Fibroblast of lung (primary cell): ENCODE measurements at regions not wholly inside any gene's neighbourhood (a gene's known extent, or its start where the extent isn't known, plus 50 kb on each side); places are given as distances from the start of the nearest gene placed in this dataset.
A peak's percentile ranks its signal among the peaks of the same experiment; 100 is the strongest.

Source experiments
- DNase-seq, 2 donors: peaks; one replicate each; pipeline versions ENCODE4 v3.0.0 to v3.0.0-alpha.2; 2010; ENCODE audit warnings: low read depth in 2 of 2
- H2AFZ ChIP-seq: 2 replicates; pipeline ENCODE4 v1.5.1; 2012; ENCODE audit warnings: low read length, control low read depth, inconsistent platforms
- H3K27ac ChIP-seq: 2 replicates; pipeline ENCODE4 v1.5.1; 2011; ENCODE audit warnings: low read length, control low read depth; ENCODE audit not compliant: insufficient read depth
- H3K27me3 ChIP-seq: 2 replicates; pipeline ENCODE4 v1.5.1; 2011; ENCODE audit warnings: mild to moderate bottlenecking, low read length; ENCODE audit not compliant: control insufficient read depth, insufficient read depth
- H3K36me3 ChIP-seq: 2 replicates; pipeline ENCODE4 v1.5.1; 2011; ENCODE audit warnings: low read length; ENCODE audit not compliant: control insufficient read depth, insufficient read depth
- H3K4me1 ChIP-seq: 2 replicates; pipeline ENCODE4 v1.5.1; 2011; ENCODE audit warnings: low read length; ENCODE audit not compliant: control insufficient read depth, insufficient read depth; ENCODE audit errors: extremely low read depth
- H3K4me2 ChIP-seq: 2 replicates; pipeline ENCODE4 v1.5.1; 2011; ENCODE audit warnings: low read length, control low read depth; ENCODE audit not compliant: insufficient read depth; ENCODE audit errors: extremely low read depth
- H3K4me3 ChIP-seq, 4 experiments: fragments of 200-600 bp in 1 of 4; sonication (generic) in 1 of 4; replicated peaks in 1 of 4; 2 replicates each; pipeline ENCODE4 v1.5.1; 2011 to 2016; ENCODE audit warnings: low read length in 4 of 4, low read depth in 3 of 4, mild to moderate bottlenecking in 3 of 4, control low read depth in 2 of 4, inconsistent platforms in 1 of 4, mixed read lengths in 1 of 4; ENCODE audit not compliant: insufficient read depth in 1 of 4; ENCODE audit errors: control extremely low read depth in 1 of 4
- H3K79me2 ChIP-seq: 2 replicates; pipeline ENCODE4 v1.5.1; 2012; ENCODE audit warnings: mild to moderate bottlenecking, low read length, inconsistent platforms; ENCODE audit not compliant: control insufficient read depth, insufficient read depth
- H3K9ac ChIP-seq: 2 replicates; pipeline ENCODE4 v1.5.1; 2011; ENCODE audit warnings: mild to moderate bottlenecking, low read length, control low read depth; ENCODE audit not compliant: insufficient read depth
- H3K9me3 ChIP-seq: 2 replicates; pipeline ENCODE4 v1.5.1; 2012; ENCODE audit warnings: low read depth, low read length; ENCODE audit not compliant: control insufficient read depth, insufficient read depth
- H4K20me1 ChIP-seq: 2 replicates; pipeline ENCODE4 v1.5.1; 2011; ENCODE audit warnings: low read length; ENCODE audit not compliant: control insufficient read depth, insufficient read depth; ENCODE audit errors: extremely low read depth
- EZH2 ChIP-seq: IDR thresholded peaks from 2 replicates; pipeline ENCODE4 v1.5.1; 2012; ENCODE audit warnings: low read length, control low read depth, mild to moderate bottlenecking; ENCODE audit errors: missing control alignments
- TF ChIP-seq, protein P1 (sequence below), 2 donors: IDR thresholded peaks in 1 of 2; conservative IDR thresholded peaks in 1 of 2; 1 replicate in 1 of 2; 2 replicates in 1 of 2; pipeline ENCODE4 v1.5.1; 2011 to 2012; ENCODE audit warnings: low read length in 2 of 2, control low read depth in 1 of 2, inconsistent platforms in 1 of 2, low read depth in 1 of 2, mild to moderate bottlenecking in 1 of 2

DNA sequence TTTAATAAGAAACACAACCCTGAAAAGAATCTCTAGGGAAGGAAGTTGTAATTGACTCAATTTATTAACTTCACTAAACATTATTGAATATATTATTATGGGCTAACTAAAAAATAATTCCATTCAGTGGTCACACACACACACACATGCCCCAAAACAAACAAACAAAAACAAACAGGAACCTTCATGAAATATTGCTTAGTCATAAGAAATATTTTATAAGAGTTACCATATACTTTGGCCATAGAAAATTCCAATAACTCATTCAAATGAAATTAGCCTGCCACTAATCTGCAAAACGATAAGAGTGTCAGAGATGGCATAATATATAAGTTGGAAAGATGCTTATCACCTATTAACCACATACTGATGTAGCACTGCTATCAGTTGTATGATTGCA, 268.4 kb upstream of the AMIGO2 start:
- no peaks in the 10 kb centered on the region for H3K36me3 ChIP-seq
- no peak overlapping the region for H3K9ac ChIP-seq
- DNase-seq = no peak
- H2AFZ ChIP-seq = no peak overlapping the region
- no peak for TF ChIP-seq EZH2
- TF ChIP-seq, protein P1, sequence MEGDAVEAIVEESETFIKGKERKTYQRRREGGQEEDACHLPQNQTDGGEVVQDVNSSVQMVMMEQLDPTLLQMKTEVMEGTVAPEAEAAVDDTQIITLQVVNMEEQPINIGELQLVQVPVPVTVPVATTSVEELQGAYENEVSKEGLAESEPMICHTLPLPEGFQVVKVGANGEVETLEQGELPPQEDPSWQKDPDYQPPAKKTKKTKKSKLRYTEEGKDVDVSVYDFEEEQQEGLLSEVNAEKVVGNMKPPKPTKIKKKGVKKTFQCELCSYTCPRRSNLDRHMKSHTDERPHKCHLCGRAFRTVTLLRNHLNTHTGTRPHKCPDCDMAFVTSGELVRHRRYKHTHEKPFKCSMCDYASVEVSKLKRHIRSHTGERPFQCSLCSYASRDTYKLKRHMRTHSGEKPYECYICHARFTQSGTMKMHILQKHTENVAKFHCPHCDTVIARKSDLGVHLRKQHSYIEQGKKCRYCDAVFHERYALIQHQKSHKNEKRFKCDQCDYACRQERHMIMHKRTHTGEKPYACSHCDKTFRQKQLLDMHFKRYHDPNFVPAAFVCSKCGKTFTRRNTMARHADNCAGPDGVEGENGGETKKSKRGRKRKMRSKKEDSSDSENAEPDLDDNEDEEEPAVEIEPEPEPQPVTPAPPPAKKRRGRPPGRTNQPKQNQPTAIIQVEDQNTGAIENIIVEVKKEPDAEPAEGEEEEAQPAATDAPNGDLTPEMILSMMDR (conservative IDR thresholded peaks at IDR 0.05 in 1 of 2, IDR thresholded peaks at IDR 0.05 in 1 of 2; ENCODE audit: low read depth in 1 of 2, low read length in 2 of 2) = no peak
- no peak overlapping the region for H3K4me3 ChIP-seq
- H3K79me2 ChIP-seq = no peaks in the 10 kb centered on the region
- no peak overlapping the region for H3K27ac ChIP-seq
- no peaks in the 10 kb centered on the region for H3K27me3 ChIP-seq
- no peaks in the 10 kb centered on the region for H3K4me1 ChIP-seq
- H4K20me1 ChIP-seq = no peaks in the 10 kb centered on the region
- H3K4me2 ChIP-seq = no peak overlapping the region
- H3K9me3 ChIP-seq = no peaks in the 10 kb centered on the region

DNA sequence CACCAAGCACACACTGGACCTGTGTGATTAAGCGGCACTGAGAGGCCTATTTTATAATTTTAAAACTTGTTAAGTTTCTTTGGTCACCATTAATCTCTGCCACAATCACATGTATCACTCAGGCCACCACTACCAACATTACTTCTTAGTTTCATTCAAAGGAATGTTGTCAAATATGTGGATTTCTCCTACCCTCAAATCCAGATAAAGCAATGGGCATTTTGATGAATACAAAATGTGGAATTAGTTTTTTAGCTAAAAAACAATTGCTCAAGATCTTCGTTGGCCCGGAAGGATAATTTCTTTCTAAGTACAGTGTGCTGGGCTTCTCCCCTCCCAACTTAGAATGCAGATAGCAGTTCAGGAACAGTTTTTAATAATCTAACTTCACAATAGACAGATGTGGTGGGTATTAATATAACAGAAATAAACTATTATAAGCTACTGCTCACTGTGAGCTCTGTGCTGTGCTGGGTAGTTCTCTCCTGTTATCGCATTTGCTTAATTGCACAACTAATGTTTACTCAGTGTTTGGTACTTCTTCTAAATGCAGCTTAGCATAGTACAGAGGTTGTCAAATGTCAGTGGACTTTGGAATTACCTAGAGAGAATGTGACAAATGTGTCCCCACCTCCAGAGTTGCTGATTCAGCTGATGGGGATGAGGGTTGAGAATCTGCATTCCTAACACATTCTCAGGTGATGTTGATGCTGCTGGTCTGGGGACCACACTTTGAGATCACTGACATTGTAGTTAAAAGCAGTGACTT, 266.7 kb upstream of the AMIGO2 start:
- H3K9me3 ChIP-seq = no peaks in the 10 kb centered on the region
- no peak overlapping the region for H3K4me2 ChIP-seq
- H3K79me2 ChIP-seq = no peaks in the 10 kb centered on the region
- no peaks in the 10 kb centered on the region for H4K20me1 ChIP-seq
- H3K4me3 ChIP-seq = no peak overlapping the region
- DNase-seq = peak in 1 of 2 donors; percentile 53
- H3K27ac ChIP-seq = no peak overlapping the region
- H3K27me3 ChIP-seq = no peaks in the 10 kb centered on the region
- H3K36me3 ChIP-seq = no peaks in the 10 kb centered on the region
- no peaks in the 10 kb centered on the region for H3K4me1 ChIP-seq
- TF ChIP-seq, protein P1 (conservative IDR thresholded peaks at IDR 0.05 in 1 of 2, IDR thresholded peaks at IDR 0.05 in 1 of 2; ENCODE audit: low read depth in 1 of 2, low read length in 2 of 2) = no peak
- TF ChIP-seq EZH2 = no peak
- H3K9ac ChIP-seq = no peak overlapping the region
- no peak overlapping the region for H2AFZ ChIP-seq

DNA sequence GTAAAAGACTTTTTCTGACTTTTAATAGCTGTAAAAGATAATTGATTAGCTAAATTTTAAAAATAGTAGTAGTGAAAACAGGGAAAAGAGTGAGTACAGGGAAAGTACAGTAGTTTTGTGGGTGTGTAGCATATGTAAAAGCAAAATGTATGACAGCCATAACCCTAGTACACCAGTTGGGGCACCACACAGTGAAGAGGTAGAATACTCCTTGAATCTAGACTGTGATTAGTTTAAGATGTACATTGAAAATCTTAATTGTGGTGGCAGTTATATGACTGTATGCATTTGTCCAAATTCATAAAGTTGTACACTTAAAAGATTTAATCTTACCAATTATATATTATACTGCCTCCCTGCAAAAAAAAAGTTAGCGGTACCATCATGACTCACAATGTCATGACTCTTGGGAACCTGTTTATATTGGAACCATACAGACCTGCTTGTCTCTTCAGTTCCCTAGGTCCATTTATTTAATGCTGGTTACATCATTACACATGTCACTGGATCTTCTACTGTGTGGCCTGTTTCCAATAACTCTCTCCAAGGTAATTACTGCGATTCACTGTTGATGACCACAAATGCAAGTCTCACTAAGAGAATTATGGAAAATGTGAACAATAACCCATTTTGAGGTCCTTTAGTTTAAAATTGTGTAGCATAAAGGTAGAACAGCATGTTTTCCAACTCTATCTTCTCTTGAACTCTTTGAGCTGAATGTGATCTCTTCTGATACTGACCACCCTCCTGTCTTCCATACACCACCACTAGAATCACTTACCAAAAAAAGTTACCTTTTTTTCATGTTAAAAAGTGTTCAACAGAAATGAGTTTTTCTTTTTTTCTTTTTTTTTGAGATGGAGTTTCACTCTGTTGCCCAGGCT, 264.2 kb upstream of the AMIGO2 start:
- no peak overlapping the region for H2AFZ ChIP-seq
- no peak for TF ChIP-seq EZH2
- TF ChIP-seq, protein P1 (conservative IDR thresholded peaks at IDR 0.05 in 1 of 2, IDR thresholded peaks at IDR 0.05 in 1 of 2; ENCODE audit: low read depth in 1 of 2, low read length in 2 of 2) = no peak
- H3K27ac ChIP-seq = no peak overlapping the region
- no peaks in the 10 kb centered on the region for H3K9me3 ChIP-seq
- H3K9ac ChIP-seq = no peak overlapping the region
- DNase-seq = peak; percentile 49 to 96
- H3K27me3 ChIP-seq = no peaks in the 10 kb centered on the region
- no peaks in the 10 kb centered on the region for H3K36me3 ChIP-seq
- no peaks in the 10 kb centered on the region for H3K4me1 ChIP-seq
- no peak overlapping the region for H3K4me2 ChIP-seq
- no peaks in the 10 kb centered on the region for H3K79me2 ChIP-seq
- no peak overlapping the region for H3K4me3 ChIP-seq
- no peaks in the 10 kb centered on the region for H4K20me1 ChIP-seq
